ENCODE measurements at regions not wholly inside any gene's neighbourhood (a gene's known extent, or its start where the extent isn't known, plus 50 kb on each side); places are given as distances from the start of the nearest gene placed in this dataset.

DNA sequence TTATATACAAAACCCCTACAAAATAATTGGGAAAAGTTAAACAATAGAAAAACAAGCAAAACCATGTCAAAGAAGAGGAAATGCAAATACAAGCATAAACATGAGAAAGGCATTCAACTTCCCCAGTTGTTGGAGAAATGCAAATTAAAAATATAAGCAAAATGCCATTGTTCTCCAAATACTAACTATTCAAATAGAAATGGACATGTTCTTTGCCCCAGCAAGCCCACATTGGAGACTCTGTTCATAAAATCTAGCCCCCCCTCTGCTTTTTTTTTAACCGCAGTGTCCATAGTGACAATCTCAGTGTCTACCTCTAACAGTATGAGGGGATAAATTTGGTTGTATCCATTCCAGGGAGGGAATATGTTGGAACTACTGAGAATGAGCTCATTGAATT lies 59.7 kb upstream of the LCTL start:
- Histone ChIP-seq H3K4me3 (ENCODE audit: low read length) (no peak overlapping the region), H3K79me2 (ENCODE audit: low read length) (no peaks in the 10 kb centered on the region), H2AFZ (ENCODE audit: low read depth, low read length) (no peak overlapping the region), H4K20me1 (ENCODE audit: insufficient read depth, low read length) (no peaks in the 10 kb centered on the region), H3K27me3 (ENCODE audit: low read depth, low read length) (peaks cover 6% of the 10 kb centered on the region), H3K4me2 (ENCODE audit: low read length) (no peak overlapping the region), H3K9me3 (ENCODE audit: insufficient read depth, low read length) (no peaks in the 10 kb centered on the region), H3K36me3 (replicated peaks; ENCODE audit: low read depth, low read length) (no peaks in the 10 kb centered on the region), H3K27ac (ENCODE audit: low read length) (no peak overlapping the region), H3K4me1 (ENCODE audit: low read length) (no peaks in the 10 kb centered on the region), H3K9ac (ENCODE audit: low read length) (no peak overlapping the region)
- TF ChIP-seq, protein P1, sequence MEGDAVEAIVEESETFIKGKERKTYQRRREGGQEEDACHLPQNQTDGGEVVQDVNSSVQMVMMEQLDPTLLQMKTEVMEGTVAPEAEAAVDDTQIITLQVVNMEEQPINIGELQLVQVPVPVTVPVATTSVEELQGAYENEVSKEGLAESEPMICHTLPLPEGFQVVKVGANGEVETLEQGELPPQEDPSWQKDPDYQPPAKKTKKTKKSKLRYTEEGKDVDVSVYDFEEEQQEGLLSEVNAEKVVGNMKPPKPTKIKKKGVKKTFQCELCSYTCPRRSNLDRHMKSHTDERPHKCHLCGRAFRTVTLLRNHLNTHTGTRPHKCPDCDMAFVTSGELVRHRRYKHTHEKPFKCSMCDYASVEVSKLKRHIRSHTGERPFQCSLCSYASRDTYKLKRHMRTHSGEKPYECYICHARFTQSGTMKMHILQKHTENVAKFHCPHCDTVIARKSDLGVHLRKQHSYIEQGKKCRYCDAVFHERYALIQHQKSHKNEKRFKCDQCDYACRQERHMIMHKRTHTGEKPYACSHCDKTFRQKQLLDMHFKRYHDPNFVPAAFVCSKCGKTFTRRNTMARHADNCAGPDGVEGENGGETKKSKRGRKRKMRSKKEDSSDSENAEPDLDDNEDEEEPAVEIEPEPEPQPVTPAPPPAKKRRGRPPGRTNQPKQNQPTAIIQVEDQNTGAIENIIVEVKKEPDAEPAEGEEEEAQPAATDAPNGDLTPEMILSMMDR (IDR thresholded peaks at IDR 0.05; ENCODE audit: low read depth, low read length) = no peak
- TF ChIP-seq EZH2phosphoT487 (IDR thresholded peaks at IDR 0.05; ENCODE audit: low read depth) = no peak

DNA sequence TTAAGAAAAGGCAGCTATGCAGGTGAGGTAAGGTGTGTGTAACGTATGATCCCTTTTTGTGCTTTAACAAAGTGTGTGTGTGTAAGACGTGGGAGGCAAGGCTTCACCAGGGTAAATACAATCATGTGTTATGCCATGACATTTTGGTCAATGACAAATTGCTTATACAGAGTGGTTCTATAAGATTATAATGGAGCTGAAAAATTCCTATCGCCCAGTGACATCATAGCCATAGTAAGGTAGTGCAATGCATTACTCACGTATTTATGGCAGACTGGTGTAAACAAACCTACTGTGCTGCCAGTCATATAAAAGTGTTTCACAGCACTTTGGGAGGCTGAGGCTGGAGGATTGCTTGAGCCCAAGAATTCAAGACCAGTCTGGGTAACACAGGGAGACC lies 60.2 kb upstream of the LCTL start:
- Histone ChIP-seq H3K9ac (ENCODE audit: low read length) (no peak overlapping the region), H3K79me2 (ENCODE audit: low read length) (no peaks in the 10 kb centered on the region), H3K4me1 (ENCODE audit: low read length) (no peaks in the 10 kb centered on the region), H3K27ac (ENCODE audit: low read length) (no peak overlapping the region), H4K20me1 (ENCODE audit: insufficient read depth, low read length) (no peaks in the 10 kb centered on the region), H3K9me3 (ENCODE audit: insufficient read depth, low read length) (no peaks in the 10 kb centered on the region), H3K4me3 (ENCODE audit: low read length) (no peak overlapping the region), H3K4me2 (ENCODE audit: low read length) (no peak overlapping the region), H2AFZ (ENCODE audit: low read depth, low read length) (no peak overlapping the region), H3K36me3 (replicated peaks; ENCODE audit: low read depth, low read length) (no peaks in the 10 kb centered on the region), H3K27me3 (ENCODE audit: low read depth, low read length) (peaks cover 6% of the 10 kb centered on the region)
- TF ChIP-seq, protein P1 (IDR thresholded peaks at IDR 0.05; ENCODE audit: low read depth, low read length) = no peak
- TF ChIP-seq EZH2phosphoT487 (IDR thresholded peaks at IDR 0.05; ENCODE audit: low read depth) = no peak

DNA sequence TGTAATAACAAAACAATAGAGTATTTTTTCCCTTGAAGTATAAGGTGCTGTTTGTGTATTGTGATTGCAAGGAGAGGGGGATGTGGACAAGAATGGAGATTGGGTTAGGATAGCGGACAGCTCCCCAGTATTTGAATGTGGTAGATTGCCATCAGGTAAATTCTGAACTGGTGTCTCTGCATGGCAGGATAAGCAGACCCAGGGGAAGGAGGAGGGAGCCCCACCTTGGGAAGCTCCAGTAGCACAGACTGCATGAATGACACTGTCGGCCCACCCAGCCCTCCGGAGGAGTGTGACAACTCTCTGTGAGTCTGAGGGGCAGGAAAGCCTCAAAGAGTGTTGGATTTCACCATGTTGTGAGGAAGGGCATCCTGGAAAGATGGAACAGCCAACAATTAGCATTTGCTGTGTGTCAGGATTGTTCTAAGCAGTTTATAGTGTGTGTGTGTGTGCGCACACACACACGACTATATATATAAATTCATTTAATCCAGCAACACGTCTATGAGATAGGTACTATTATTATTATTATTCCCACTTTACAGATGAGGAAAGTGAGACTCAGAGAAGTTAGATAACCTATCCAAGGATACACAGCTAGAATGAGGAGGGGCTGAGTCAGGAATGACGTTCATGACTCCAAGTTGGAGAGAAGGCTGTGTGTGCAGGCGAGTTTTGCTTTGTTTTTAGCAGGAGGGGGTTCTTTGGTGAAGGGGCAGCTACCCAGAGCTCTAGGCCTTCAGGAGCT lies 63.4 kb upstream of the LCTL start:
- Histone ChIP-seq H3K36me3 (replicated peaks; ENCODE audit: low read depth, low read length) (no peaks in the 10 kb centered on the region), H3K27ac (ENCODE audit: low read length) (no peak overlapping the region), H3K79me2 (ENCODE audit: low read length) (no peaks in the 10 kb centered on the region), H3K4me1 (ENCODE audit: low read length) (0 out of 2 replicates have a peak, but pooled peaks cover 1% of the 10 kb centered on the region), H4K20me1 (ENCODE audit: insufficient read depth, low read length) (no peaks in the 10 kb centered on the region), H2AFZ (ENCODE audit: low read depth, low read length) (no peak overlapping the region), H3K4me3 (ENCODE audit: low read length) (no peak overlapping the region), H3K27me3 (ENCODE audit: low read depth, low read length) (peaks cover 2% of the 10 kb centered on the region), H3K4me2 (ENCODE audit: low read length) (no peak overlapping the region), H3K9me3 (ENCODE audit: insufficient read depth, low read length) (no peaks in the 10 kb centered on the region), H3K9ac (ENCODE audit: low read length) (no peak overlapping the region)
- TF ChIP-seq, protein P1 (IDR thresholded peaks at IDR 0.05; ENCODE audit: low read depth, low read length) = no peak
- TF ChIP-seq EZH2phosphoT487 (IDR thresholded peaks at IDR 0.05; ENCODE audit: low read depth) = no peak

DNA sequence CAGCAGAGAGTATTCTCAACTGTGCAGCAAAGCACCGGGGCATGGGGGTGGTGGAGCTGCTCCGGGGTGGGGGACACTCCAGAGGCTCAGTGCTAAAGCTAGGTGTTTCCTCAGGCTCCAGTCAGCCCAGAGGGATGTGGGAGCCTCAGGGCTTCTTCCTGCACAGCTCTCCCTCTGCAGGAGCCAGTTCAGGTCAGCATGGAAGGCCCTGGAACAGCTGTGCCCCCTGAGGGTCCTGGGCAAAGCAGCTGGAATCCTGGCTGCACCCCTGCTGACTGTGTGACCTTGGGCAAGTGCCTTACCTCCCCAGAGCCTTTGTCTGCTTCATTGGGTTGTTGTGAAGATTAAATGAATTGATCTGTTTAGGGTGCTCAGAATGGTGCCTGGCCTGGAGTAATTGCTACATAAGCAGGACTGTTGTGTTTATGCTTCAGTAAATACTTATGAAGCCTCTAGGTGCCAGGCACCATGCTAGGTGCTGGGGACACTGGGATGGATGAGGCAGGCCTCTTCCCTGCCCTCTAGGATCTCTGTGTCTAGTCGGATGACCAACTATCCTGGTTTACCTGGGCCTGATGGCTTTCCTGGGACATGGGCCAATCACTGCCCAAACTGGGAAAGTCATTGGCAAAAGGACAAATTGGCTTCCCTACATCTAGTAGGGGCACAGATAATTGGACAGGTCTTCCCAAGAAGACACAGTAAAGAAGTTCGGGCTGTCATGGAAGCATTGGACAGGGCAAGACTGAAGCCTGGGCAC lies 64.2 kb upstream of the LCTL start:
- H3K36me3 ChIP-seq (replicated peaks; ENCODE audit: low read depth, low read length) = no peaks in the 10 kb centered on the region
- H3K4me3 ChIP-seq (ENCODE audit: low read length) = no peak overlapping the region
- H3K27me3 ChIP-seq (ENCODE audit: low read depth, low read length) = no peaks in the 10 kb centered on the region
- H3K9me3 ChIP-seq (ENCODE audit: insufficient read depth, low read length) = no peaks in the 10 kb centered on the region
- no peaks in the 10 kb centered on the region for H4K20me1 ChIP-seq (ENCODE audit: insufficient read depth, low read length)
- H2AFZ ChIP-seq (ENCODE audit: low read depth, low read length) = no peak overlapping the region
- no peak overlapping the region for H3K4me2 ChIP-seq (ENCODE audit: low read length)
- H3K9ac ChIP-seq (ENCODE audit: low read length) = no peak overlapping the region
- H3K27ac ChIP-seq (ENCODE audit: low read length) = no peak overlapping the region
- no peaks in the 10 kb centered on the region for H3K79me2 ChIP-seq (ENCODE audit: low read length)
- TF ChIP-seq EZH2phosphoT487 (IDR thresholded peaks at IDR 0.05; ENCODE audit: low read depth) = no peak
- TF ChIP-seq, protein P1 (IDR thresholded peaks at IDR 0.05; ENCODE audit: low read depth, low read length) = no peak
- 0 out of 2 replicates have a peak, but pooled peaks cover 4% of the 10 kb centered on the region for H3K4me1 ChIP-seq (ENCODE audit: low read length)

Measured in OCI-LY3 (cell line).